ENCODE measurements at regions not wholly inside any gene's neighbourhood (a gene's known extent, or its start where the extent isn't known, plus 50 kb on each side); places are given as distances from the start of the nearest gene placed in this dataset.

GRCh38 chr12:5201554-5202218, 158.0 kb downstream of the KCNA5 start:
- no peaks in the 10 kb centered on the region for H3K9me1 ChIP-seq (replicated peaks; ENCODE audit: control insufficient read depth, extremely low read depth, insufficient read depth, low read length)
- FAIRE-seq (no peak), DNase-seq (ENCODE audit: low read depth, low spot score) (no peak)
- no peak overlapping the region for H3K4me3 ChIP-seq (replicated peaks in 1 of 3; ENCODE audit: insufficient read depth in 1 of 3, low read depth in 1 of 3, low read length in 3 of 3)
- H3K27ac ChIP-seq (ENCODE audit: insufficient read depth, low read depth, low read length) = no peak overlapping the region
- no peak overlapping the region for H3K4me2 ChIP-seq (ENCODE audit: insufficient read depth, low read length)
- intact Hi-C loops (cut with micrococcal nuclease) = loop anchor here (2.0 kb wide), 1 partner anchor 309 kb away; no protein-coding TSS in a partner anchor
- H3K27me3 ChIP-seq (ENCODE audit: control insufficient read depth in 2 of 2, insufficient read depth in 2 of 2, low read length in 2 of 2) = no peaks in the 10 kb centered on the region
- no peak overlapping the region for H2AFZ ChIP-seq (ENCODE audit: low read depth, low read length)
- BruUV-seq (replicated peaks) = no TSS peak
- H3K9me3 ChIP-seq (replicated peaks; ENCODE audit: control insufficient read depth, insufficient read depth, low read length) = no peaks in the 10 kb centered on the region
- H3K4me1 ChIP-seq (ENCODE audit: control insufficient read depth, extremely low read depth, insufficient read depth, low read length) = no peaks in the 10 kb centered on the region
- TF ChIP-seq EZH2 (IDR thresholded peaks at IDR 0.05; ENCODE audit: borderline replicate concordance, low read depth, low read length, severe bottlenecking) (no peak), MYC (IDR thresholded peaks at IDR 0.05; ENCODE audit: low read depth, low read length) (no peak), FOS (IDR thresholded peaks at IDR 0.05; ENCODE audit: borderline replicate concordance, insufficient read depth, low read length) (no peak), MAX (IDR thresholded peaks at IDR 0.05; ENCODE audit: insufficient read depth, insufficient read length) (no peak), POLR2A (IDR thresholded peaks at IDR 0.05; ENCODE audit: low read depth, low read length) (no peak), GATA2 (IDR thresholded peaks at IDR 0.05; ENCODE audit: insufficient read depth, insufficient read length, low read depth, low read length) (no peak), JUN (IDR thresholded peaks at IDR 0.05; ENCODE audit: borderline replicate concordance, insufficient read depth, insufficient read length, low read depth) (no peak), POLR2AphosphoS5 (IDR thresholded peaks at IDR 0.05; ENCODE audit: insufficient read depth, low read depth, low read length) (no peak)
- TF ChIP-seq, protein P1, sequence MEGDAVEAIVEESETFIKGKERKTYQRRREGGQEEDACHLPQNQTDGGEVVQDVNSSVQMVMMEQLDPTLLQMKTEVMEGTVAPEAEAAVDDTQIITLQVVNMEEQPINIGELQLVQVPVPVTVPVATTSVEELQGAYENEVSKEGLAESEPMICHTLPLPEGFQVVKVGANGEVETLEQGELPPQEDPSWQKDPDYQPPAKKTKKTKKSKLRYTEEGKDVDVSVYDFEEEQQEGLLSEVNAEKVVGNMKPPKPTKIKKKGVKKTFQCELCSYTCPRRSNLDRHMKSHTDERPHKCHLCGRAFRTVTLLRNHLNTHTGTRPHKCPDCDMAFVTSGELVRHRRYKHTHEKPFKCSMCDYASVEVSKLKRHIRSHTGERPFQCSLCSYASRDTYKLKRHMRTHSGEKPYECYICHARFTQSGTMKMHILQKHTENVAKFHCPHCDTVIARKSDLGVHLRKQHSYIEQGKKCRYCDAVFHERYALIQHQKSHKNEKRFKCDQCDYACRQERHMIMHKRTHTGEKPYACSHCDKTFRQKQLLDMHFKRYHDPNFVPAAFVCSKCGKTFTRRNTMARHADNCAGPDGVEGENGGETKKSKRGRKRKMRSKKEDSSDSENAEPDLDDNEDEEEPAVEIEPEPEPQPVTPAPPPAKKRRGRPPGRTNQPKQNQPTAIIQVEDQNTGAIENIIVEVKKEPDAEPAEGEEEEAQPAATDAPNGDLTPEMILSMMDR (IDR thresholded peaks at IDR 0.05; ENCODE audit: extremely low read depth in 1 of 2, insufficient read depth in 1 of 2, low read depth in 1 of 2, low read length in 2 of 2) = no peak
- no peaks in the 10 kb centered on the region for H3K79me2 ChIP-seq (ENCODE audit: control insufficient read depth, insufficient read depth, low read length)
- POLR2A ChIA-PET = no interaction called here
- no peaks in the 10 kb centered on the region for H3K36me3 ChIP-seq (ENCODE audit: control insufficient read depth in 2 of 2, extremely low read depth in 1 of 2, insufficient read depth in 2 of 2, low read length in 2 of 2)
- no peaks in the 10 kb centered on the region for H4K20me1 ChIP-seq (replicated peaks; ENCODE audit: control insufficient read depth, extremely low read depth, insufficient read depth, low read length)
- no peak overlapping the region for H3K9ac ChIP-seq (replicated peaks; ENCODE audit: extremely low read depth, insufficient read depth, low read length)
- CTCF ChIA-PET = interaction anchor here (2.2 kb wide), 1 partner anchor 309 kb away, joined by 10 read pairs; no protein-coding TSS in a partner anchor
- dilution Hi-C loops (cut with MboI; ENCODE audit: extremely low pct_ligation_motif_present, low sequenced_read_pairs) = no loop called here

All from endothelial cell of umbilical vein (primary cell).